Testis (tissue), 2 donors: ENCODE measurements at regions not wholly inside any gene's neighbourhood (a gene's known extent, or its start where the extent isn't known, plus 50 kb on each side); places are given as distances from the start of the nearest gene placed in this dataset.

ENCODE experiments used
- POLR2A ChIP-seq: fragments of 450-650 bp; IDR thresholded peaks from one replicate; pipeline ENCODE4 v1.6.1; 2017; ENCODE audit warnings: antibody characterized with exemption, mild to moderate bottlenecking, moderate library complexity
- TF ChIP-seq, protein P1 (sequence below), 3 experiments: fragments of 450-650 bp in 2 of 3; fragments of 200-600 bp in 1 of 3; sonication (generic) in 1 of 3; IDR thresholded peaks; one replicate each; pipeline ENCODE4 v1.5.1; 2016 to 2019; ENCODE audit warnings: antibody characterized with exemption in 3 of 3, mild to moderate bottlenecking in 2 of 3, moderate library complexity in 1 of 3

DNA sequence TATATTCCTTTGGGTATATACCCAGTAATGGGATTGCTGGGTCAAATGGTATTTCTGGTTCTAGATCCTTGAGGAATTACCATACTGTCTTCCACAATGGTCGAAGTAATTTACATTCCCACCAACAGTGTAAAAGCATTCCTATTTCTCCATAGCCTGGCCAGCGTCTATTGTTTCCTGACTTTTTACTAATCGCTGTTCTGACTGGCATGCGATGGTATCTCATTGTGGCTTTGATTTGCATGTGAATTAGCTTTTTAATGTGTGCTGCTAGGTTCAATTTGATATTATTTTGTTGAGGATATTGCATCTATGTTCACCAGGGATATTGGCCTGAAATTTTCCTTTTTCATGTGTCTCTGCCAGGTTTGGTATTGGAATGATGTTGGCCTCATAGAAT, 67.4 kb upstream of the VRK2 start:
- TF ChIP-seq, protein P1, sequence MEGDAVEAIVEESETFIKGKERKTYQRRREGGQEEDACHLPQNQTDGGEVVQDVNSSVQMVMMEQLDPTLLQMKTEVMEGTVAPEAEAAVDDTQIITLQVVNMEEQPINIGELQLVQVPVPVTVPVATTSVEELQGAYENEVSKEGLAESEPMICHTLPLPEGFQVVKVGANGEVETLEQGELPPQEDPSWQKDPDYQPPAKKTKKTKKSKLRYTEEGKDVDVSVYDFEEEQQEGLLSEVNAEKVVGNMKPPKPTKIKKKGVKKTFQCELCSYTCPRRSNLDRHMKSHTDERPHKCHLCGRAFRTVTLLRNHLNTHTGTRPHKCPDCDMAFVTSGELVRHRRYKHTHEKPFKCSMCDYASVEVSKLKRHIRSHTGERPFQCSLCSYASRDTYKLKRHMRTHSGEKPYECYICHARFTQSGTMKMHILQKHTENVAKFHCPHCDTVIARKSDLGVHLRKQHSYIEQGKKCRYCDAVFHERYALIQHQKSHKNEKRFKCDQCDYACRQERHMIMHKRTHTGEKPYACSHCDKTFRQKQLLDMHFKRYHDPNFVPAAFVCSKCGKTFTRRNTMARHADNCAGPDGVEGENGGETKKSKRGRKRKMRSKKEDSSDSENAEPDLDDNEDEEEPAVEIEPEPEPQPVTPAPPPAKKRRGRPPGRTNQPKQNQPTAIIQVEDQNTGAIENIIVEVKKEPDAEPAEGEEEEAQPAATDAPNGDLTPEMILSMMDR (IDR thresholded peaks at IDR 0.05), result no peak
- TF ChIP-seq POLR2A, result no peak
